GM12878 (cell line): ENCODE measurements at regions not wholly inside any gene's neighbourhood (a gene's known extent, or its start where the extent isn't known, plus 50 kb on each side); places are given as distances from the start of the nearest gene placed in this dataset.

ENCODE experiments used
- ATAC-seq: fragments of 200-7000 bp; cut with Tn5 transposase; 3 replicates; pipeline ENCODE4 v1.9.1; 2020; ENCODE audit warnings: mild to moderate bottlenecking, moderate library complexity
- BruUV-seq: library from RNA; stranded (reverse); fragments of 400-500 nt; replicated peaks from 2 replicates; lab custom pipeline; 2021; lab: Mats Ljungman, UMichigan
- CTCF ChIA-PET: fragments of 300-600 bp; sonication (Branson Sonifier 250); formaldehyde crosslinking; extraction: SDS; loops from one replicate; lab custom pipeline; 2021; ENCODE audit warnings: inconsistent platforms; lab: Yijun Ruan, JAX
- POLR2A ChIA-PET: fragments of 350-600 bp; formaldehyde crosslinking; extraction: SDS; loops from one replicate; lab custom pipeline; 2021; ENCODE audit warnings: inconsistent platforms; lab: Charles Lee
- RAD21 ChIA-PET: fragments of 300-600 bp; sonication (Branson Sonifier 250); formaldehyde crosslinking; loops from one replicate; lab custom pipeline; 2023; ENCODE audit warnings: antibody characterized with exemption; ENCODE audit not compliant: unreplicated experiment; lab: Charles Lee
- SMC1A ChIA-PET: fragments of 300-600 bp; sonication (Branson Sonifier 250); formaldehyde crosslinking; loops from one replicate; lab custom pipeline; 2023; ENCODE audit not compliant: unreplicated experiment, uncharacterized antibody; lab: Charles Lee
- DNase-seq: peaks from one replicate; pipeline ENCODE4 v3.0.0-alpha.2; 2011; ENCODE audit warnings: low read depth, low spot score
- FAIRE-seq: peaks from 3 replicates; lab custom pipeline; 2011; peaks lifted over from hg19 to GRCh38; lab: Jason Lieb, UNC
- H2AFZ ChIP-seq: 2 replicates; pipeline ENCODE4 v1.6.0; 2011; ENCODE audit warnings: low read depth, low read length, control low read depth; ENCODE audit not compliant: control insufficient read depth
- H3K27ac ChIP-seq: 2 replicates; pipeline ENCODE4 v1.5.1; 2011; ENCODE audit warnings: control low read depth; ENCODE audit not compliant: control insufficient read depth, insufficient read depth
- H3K27me3 ChIP-seq, 2 experiments: replicated peaks in 1 of 2; 2 replicates each; pipeline versions ENCODE4 v1.6.0 to v1.6.1; 2011; ENCODE audit warnings: low read length in 1 of 2; ENCODE audit not compliant: control insufficient read depth in 2 of 2, insufficient read depth in 2 of 2
- H3K36me3 ChIP-seq, 2 experiments: 2 replicates each; pipeline ENCODE4 v1.5.1; 2011; ENCODE audit warnings: low read length in 1 of 2; ENCODE audit not compliant: control insufficient read depth in 2 of 2, insufficient read depth in 2 of 2
- H3K4me1 ChIP-seq: 2 replicates; pipeline ENCODE4 v1.6.1; 2011; ENCODE audit warnings: mild to moderate bottlenecking, low read length, moderate library complexity, mixed read lengths; ENCODE audit not compliant: control insufficient read depth, insufficient read depth
- H3K4me2 ChIP-seq: 2 replicates; pipeline ENCODE4 v1.6.0; 2011; ENCODE audit warnings: control low read depth; ENCODE audit not compliant: control insufficient read depth, insufficient read depth
- H3K4me3 ChIP-seq: fragments of 200-600 bp; sonication (generic); 2 replicates; pipeline ENCODE4 v1.5.1; 2016
- H3K79me2 ChIP-seq: 2 replicates; pipeline ENCODE4 v1.6.0; 2011; ENCODE audit warnings: low read length; ENCODE audit not compliant: control insufficient read depth, insufficient read depth
- H3K9ac ChIP-seq: 2 replicates; pipeline ENCODE4 v1.8.0; 2011; ENCODE audit warnings: low read length, control low read depth, mixed read lengths; ENCODE audit not compliant: control insufficient read depth, insufficient read depth
- H3K9me3 ChIP-seq: replicated peaks from 3 replicates; pipeline ENCODE4 v1.5.1; 2011; ENCODE audit warnings: mild to moderate bottlenecking, low read length; ENCODE audit not compliant: control insufficient read depth, insufficient read depth
- H4K20me1 ChIP-seq: 2 replicates; pipeline ENCODE4 v1.6.0; 2011; ENCODE audit not compliant: control insufficient read depth, insufficient read depth
- BCL11A ChIP-seq: IDR thresholded peaks from 2 replicates; pipeline ENCODE4 v1.6.1; 2011; ENCODE audit warnings: low read depth, low read length
- CBX5 ChIP-seq: sonication (generic); IDR thresholded peaks from 2 replicates; pipeline ENCODE4 v1.6.1; 2016; ENCODE audit warnings: low read depth, moderate library complexity, mild to moderate bottlenecking, inconsistent platforms
- CUX1 ChIP-seq: IDR thresholded peaks from 2 replicates; pipeline ENCODE4 v1.6.1; 2012; ENCODE audit warnings: improper control_type of control experiment, low read depth, low read length; ENCODE audit not compliant: insufficient replicate concordance
- JUND ChIP-seq: IDR thresholded peaks from 2 replicates; pipeline ENCODE4 v1.6.1; 2012; ENCODE audit warnings: low read depth, mild to moderate bottlenecking, low read length, improper control_type of control experiment, moderate library complexity
- PBX3 ChIP-seq: IDR thresholded peaks from 2 replicates; pipeline ENCODE4 v1.6.1; 2011; ENCODE audit warnings: mild to moderate bottlenecking, low read depth, low read length, moderate library complexity; ENCODE audit not compliant: insufficient replicate concordance
- POLR2AphosphoS5 ChIP-seq: IDR thresholded peaks from 2 replicates; pipeline ENCODE4 v1.6.1; 2011; ENCODE audit warnings: mild to moderate bottlenecking, low read length, inconsistent platforms
- REST ChIP-seq: IDR thresholded peaks from 2 replicates; pipeline ENCODE4 v1.6.1; 2012; ENCODE audit warnings: mild to moderate bottlenecking, low read depth, low read length
- ZNF207 ChIP-seq: fragments of 450-650 bp; IDR thresholded peaks from 2 replicates; pipeline ENCODE4 v1.6.1; 2014; ENCODE audit warnings: antibody characterized with exemption, mild to moderate bottlenecking, borderline replicate concordance
- WGBS: methylation state at CpG from one replicate; pipeline ENCODE4 v1.1.6; 2016; ENCODE audit warnings: low lambda C conversion rate; ENCODE audit not compliant: insufficient replicate concordance, insufficient coverage; ENCODE audit errors: missing lambda C conversion rate; 5-methylcytosine and 5-hydroxymethylcytosine counted together
- in situ Hi-C: fragments of 300-500 bp; cut with MboI; formaldehyde crosslinking; loops from 9 replicates; pipeline ENCODE4 v1.14.3; 2018; ENCODE audit warnings: mixed read lengths
- intact Hi-C: fragments of 100-400 bp; cut with micrococcal nuclease; formaldehyde crosslinking; loops from one replicate; pipeline ENCODE4 v1.14.2; 2022; ENCODE audit not compliant: unreplicated experiment

GRCh38 chr12:89085421-89085820 is 266.9 kb downstream of the DUSP6 start:
- 25% methylated on average over 5 of the region's 5 CpGs for WGBS
- no peak for FAIRE-seq
- no peak for ATAC-seq
- TF ChIP-seq BCL11A (no peak), CBX5 (no peak), ZNF207 (no peak)
- no peak for DNase-seq
- Histone ChIP-seq H3K9me3 (no peaks in the 10 kb centered on the region), H3K9ac (no peak overlapping the region), H3K79me2 (no peaks in the 10 kb centered on the region), H3K27me3 (no peaks in the 10 kb centered on the region), H3K36me3 (no peaks in the 10 kb centered on the region), H3K4me3 (no peak overlapping the region), H3K4me2 (no peak overlapping the region), H2AFZ (no peak overlapping the region), H3K4me1 (no peaks in the 10 kb centered on the region), H4K20me1 (no peaks in the 10 kb centered on the region), H3K27ac (no peak overlapping the region)
- CTCF ChIA-PET: no interaction called here
- RAD21 ChIA-PET: no interaction called here
- POLR2A ChIA-PET: no interaction called here
- intact Hi-C loops (no loop called here), in situ Hi-C loops (no loop called here)
- BruUV-seq: no TSS peak
- SMC1A ChIA-PET: no interaction called here

- intact Hi-C loops: no loop called here
- Histone ChIP-seq H4K20me1 (no peaks in the 10 kb centered on the region), H2AFZ (no peak overlapping the region), H3K36me3 (no peaks in the 10 kb centered on the region), H3K79me2 (no peaks in the 10 kb centered on the region), H3K9ac (no peak overlapping the region), H3K9me3 (no peaks in the 10 kb centered on the region), H3K27me3 (no peaks in the 10 kb centered on the region), H3K4me1 (no peaks in the 10 kb centered on the region), H3K4me3 (no peak overlapping the region), H3K27ac (no peak overlapping the region), H3K4me2 (no peak overlapping the region)
- CTCF ChIA-PET: no interaction called here
- 49% methylated on average over 3 of the region's 3 CpGs for WGBS
- no peak for DNase-seq
- in situ Hi-C loops: no loop called here
- RAD21 ChIA-PET: no interaction called here
- no peak for ATAC-seq
- POLR2A ChIA-PET: no interaction called here
- no TSS peak for BruUV-seq
- SMC1A ChIA-PET: interaction anchor here (0.6 kb wide), 1 partner anchor 1496 kb away, joined by 3 read pairs; no protein-coding TSS in a partner anchor
- no peak for FAIRE-seq
- no peak for TF ChIP-seq JUND
- no peak for TF ChIP-seq CUX1
- TF ChIP-seq PBX3: no peak
- no peak for TF ChIP-seq POLR2AphosphoS5
- TF ChIP-seq REST: no peak
These were observed 267.6 kb downstream of the DUSP6 start for GRCh38 chr12:89084751-89085150.
